NCI-H524 (cell line): ENCODE measurements at regions not wholly inside any gene's neighbourhood (a gene's known extent, or its start where the extent isn't known, plus 50 kb on each side); places are given as distances from the start of the nearest gene placed in this dataset.

Experiments
- DNase-seq, 2 experiments: peaks; one replicate each; lab custom pipeline; 2025; lab: John Stamatoyannopoulos, UW

GRCh38 chr18:55850904-55851303, 262.9 kb upstream of the TCF4 start:
- no peak for DNase-seq

GRCh38 chr18:55849391-55849790, 261.4 kb upstream of the TCF4 start:
- DNase-seq: no peak

- DNase-seq: no peak
Measured at GRCh38 chr18:55847960-55848359, 260.0 kb upstream of the TCF4 start.

GRCh38 chr18:55845221-55845620, 257.2 kb upstream of the TCF4 start:
- DNase-seq: no peak

- DNase-seq: no peak
Measured at GRCh38 chr18:55844382-55844781, 256.4 kb upstream of the TCF4 start.

GRCh38 chr18:55841314-55841713, 253.3 kb upstream of the TCF4 start:
- no peak for DNase-seq

- no peak for DNase-seq
Measured at GRCh38 chr18:55840601-55841170, 252.7 kb upstream of the TCF4 start.

- DNase-seq: no peak
Measured at GRCh38 chr18:55839343-55839742, 251.4 kb upstream of the TCF4 start.

GRCh38 chr18:55838841-55839240, 250.8 kb upstream of the TCF4 start:
- no peak for DNase-seq

GRCh38 chr18:55838319-55838718, 250.3 kb upstream of the TCF4 start:
- no peak for DNase-seq

- no peak for DNase-seq
Measured at GRCh38 chr18:55833543-55833942, 245.6 kb upstream of the TCF4 start.

GRCh38 chr18:55830544-55830943, 242.6 kb upstream of the TCF4 start:
- no peak for DNase-seq

- DNase-seq: no peak
Measured at GRCh38 chr18:55821219-55821618, 233.2 kb upstream of the TCF4 start.

- no peak for DNase-seq
Measured at GRCh38 chr18:55819448-55819847, 231.5 kb upstream of the TCF4 start.

- no peak for DNase-seq
Measured at GRCh38 chr18:55818284-55818683, 230.3 kb upstream of the TCF4 start.

GRCh38 chr18:55811925-55812324, 223.9 kb upstream of the TCF4 start:
- no peak for DNase-seq

- no peak for DNase-seq
Measured at GRCh38 chr18:55805666-55806065, 217.7 kb upstream of the TCF4 start.

- DNase-seq: no peak
Measured at GRCh38 chr18:55795101-55795669, 207.2 kb upstream of the TCF4 start.

- no peak for DNase-seq
Measured at GRCh38 chr18:55794288-55795052, 206.5 kb upstream of the TCF4 start.

- no peak for DNase-seq
Measured at GRCh38 chr18:55790296-55790695, 202.3 kb upstream of the TCF4 start.

GRCh38 chr18:55787536-55788073, 199.6 kb upstream of the TCF4 start:
- no peak for DNase-seq

- no peak for DNase-seq
Measured at GRCh38 chr18:55786651-55787272, 198.8 kb upstream of the TCF4 start.

- DNase-seq: no peak
Measured at GRCh38 chr18:55783921-55784320, 195.9 kb upstream of the TCF4 start.
